C1 segment of cervical spinal cord (tissue), 14 donors: ENCODE measurements at regions not wholly inside any gene's neighbourhood (a gene's known extent, or its start where the extent isn't known, plus 50 kb on each side); places are given as distances from the start of the nearest gene placed in this dataset.

ENCODE experiments used
- DNase-seq, 14 donors: peaks; one replicate each; lab custom pipeline; 2025; lab: John Stamatoyannopoulos, UW

- DNase-seq, result no peak
Measured at GRCh38 chr9:7957803-7958202, 158.2 kb upstream of the DMAC1 start.

- no peak for DNase-seq
Measured at GRCh38 chr9:7947577-7947976, 148.0 kb upstream of the DMAC1 start.

GRCh38 chr9:7946458-7946857, 146.9 kb upstream of the DMAC1 start:
- no peak for DNase-seq

DNA sequence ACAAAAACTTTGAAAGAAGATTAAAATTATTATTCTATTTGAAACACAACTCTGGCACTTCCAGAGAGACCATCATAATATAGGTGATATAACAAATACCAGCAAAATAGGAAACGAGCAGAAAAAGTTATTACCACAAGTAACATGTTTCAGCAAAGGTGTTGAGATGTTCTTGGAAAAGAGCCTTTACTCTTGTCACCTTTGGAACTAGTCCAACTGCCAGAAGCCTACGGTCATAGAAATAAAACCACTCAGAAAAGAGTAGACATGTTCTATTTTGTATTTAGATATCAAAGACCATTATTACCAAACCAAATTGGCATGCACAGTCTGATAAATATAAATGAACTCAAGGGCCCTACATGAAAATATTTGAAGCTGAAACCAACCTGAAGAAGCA, 145.0 kb upstream of the DMAC1 start:
- peak in 1 of 14 donors; percentile 9 for DNase-seq

- DNase-seq, result no peak
Measured at GRCh38 chr9:7937761-7938491, 138.3 kb upstream of the DMAC1 start.

DNA sequence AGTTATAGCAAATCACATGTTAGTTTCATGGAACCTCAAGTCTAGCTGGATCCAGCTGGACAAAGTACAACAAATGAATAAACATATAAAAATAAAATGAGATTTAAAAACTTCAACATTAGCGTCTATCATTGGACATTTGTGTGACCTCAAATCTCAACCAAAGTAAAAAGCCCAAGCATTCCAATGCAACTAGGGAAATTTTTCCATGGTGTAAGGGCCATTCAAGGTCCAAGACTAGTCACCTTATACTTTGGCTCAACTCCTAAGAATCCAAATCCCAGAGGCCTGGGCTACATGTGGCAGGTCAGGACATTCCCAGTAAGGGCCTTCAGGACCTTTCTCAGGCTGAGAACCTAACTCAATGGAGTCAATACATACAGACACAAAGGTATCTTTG, 137.4 kb upstream of the DMAC1 start:
- DNase-seq, result no peak

GRCh38 chr9:7936163-7936562, 136.6 kb upstream of the DMAC1 start:
- DNase-seq, result peak in 3 of 14 donors; percentile 32 to 99 (median 66)

- no peak for DNase-seq
Measured at GRCh38 chr9:7935681-7936080, 136.1 kb upstream of the DMAC1 start.

- no peak for DNase-seq
Measured at GRCh38 chr9:7932767-7933166, 133.2 kb upstream of the DMAC1 start.

GRCh38 chr9:7930613-7931012, 131.0 kb upstream of the DMAC1 start:
- no peak for DNase-seq

GRCh38 chr9:7921545-7922197, 122.1 kb upstream of the DMAC1 start:
- no peak for DNase-seq

GRCh38 chr9:7912037-7912535, 112.5 kb upstream of the DMAC1 start:
- DNase-seq, result no peak

GRCh38 chr9:7910426-7911020, 110.9 kb upstream of the DMAC1 start:
- peak in 1 of 14 donors; percentile 4 for DNase-seq

DNA sequence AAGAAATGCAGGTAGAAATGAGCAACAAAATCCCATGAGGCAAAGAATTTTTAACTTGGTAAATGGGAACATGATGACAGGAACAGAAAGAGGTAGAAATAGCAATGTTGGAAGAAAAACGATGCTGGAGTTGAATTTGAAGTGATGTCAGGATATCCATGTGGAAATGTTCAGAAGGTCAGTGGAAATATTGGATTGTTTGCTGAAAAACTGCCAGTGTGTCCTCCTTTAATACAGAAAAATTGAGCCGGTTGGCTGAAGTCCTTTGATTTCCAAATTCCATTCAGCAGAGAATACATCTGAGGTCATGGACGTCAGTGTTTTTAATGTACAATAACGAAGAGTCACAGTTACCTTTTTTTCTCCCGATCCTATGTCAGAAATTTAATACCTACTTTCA, 110.0 kb upstream of the DMAC1 start:
- DNase-seq, result peak in 1 of 14 donors; percentile 19

- no peak for DNase-seq
Measured at GRCh38 chr9:7907551-7908337, 108.2 kb upstream of the DMAC1 start.

GRCh38 chr9:7906783-7907550, 107.4 kb upstream of the DMAC1 start:
- no peak for DNase-seq

GRCh38 chr9:7901621-7902020, 102.0 kb upstream of the DMAC1 start:
- DNase-seq, result no peak

DNA sequence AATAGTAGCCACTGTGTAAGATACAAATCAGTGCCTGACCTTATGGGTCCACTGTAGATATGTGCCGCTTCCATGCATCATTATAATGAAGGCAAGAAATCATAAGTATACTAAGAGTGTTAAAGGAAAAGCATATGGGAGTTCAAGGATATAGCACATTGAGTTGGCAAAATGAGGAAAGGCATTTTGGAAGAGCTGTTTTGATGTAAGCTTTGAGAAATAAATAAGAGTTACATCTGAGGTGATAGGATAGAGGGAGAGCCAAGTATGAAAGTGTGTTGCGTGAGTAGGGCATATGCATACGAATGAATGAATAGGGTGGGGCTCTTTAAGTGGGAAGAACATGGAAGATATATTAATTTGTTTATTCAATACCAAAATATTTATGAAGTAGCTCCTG, 101.0 kb upstream of the DMAC1 start:
- DNase-seq, result no peak

DNA sequence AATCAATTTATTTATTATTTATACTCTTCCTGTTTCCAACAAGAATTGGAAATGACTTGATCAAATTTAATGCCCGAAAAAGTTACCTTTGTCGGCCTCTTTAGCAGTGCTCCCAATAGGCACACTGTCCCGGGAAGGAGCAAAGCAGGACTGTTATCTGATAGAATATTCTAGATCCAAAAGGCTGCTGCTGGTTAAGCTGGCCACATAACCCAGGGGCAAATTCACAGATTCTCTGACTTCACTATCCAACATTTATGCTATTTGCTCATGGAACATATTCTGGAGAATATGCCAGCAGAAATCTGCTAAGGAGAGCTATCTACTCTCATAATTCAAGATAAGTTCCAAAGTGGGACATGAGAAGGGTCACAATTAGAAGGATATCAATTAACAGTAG, 100.2 kb upstream of the DMAC1 start:
- no peak for DNase-seq

GRCh38 chr9:7894231-7894630, 94.7 kb upstream of the DMAC1 start:
- peak in 2 of 14 donors; percentile 14 to 95 for DNase-seq

GRCh38 chr9:7892975-7893374, 93.4 kb upstream of the DMAC1 start:
- DNase-seq, result peak in 1 of 14 donors; percentile 29
